H1 (cell line): ENCODE measurements at regions not wholly inside any gene's neighbourhood (a gene's known extent, or its start where the extent isn't known, plus 50 kb on each side); places are given as distances from the start of the nearest gene placed in this dataset.

ENCODE experiments used
- CTCF ChIA-PET: fragments of 300-600 bp; sonication (Branson Sonifier 250); formaldehyde crosslinking; loops from one replicate; lab custom pipeline; 2021; ENCODE audit not compliant: partially characterized antibody; lab: Charles Lee
- POLR2A ChIA-PET: fragments of 300-600 bp; sonication (Branson Sonifier 250); formaldehyde crosslinking; loops from one replicate; lab custom pipeline; 2021; ENCODE audit warnings: inconsistent platforms; ENCODE audit not compliant: partially characterized antibody; lab: Charles Lee
- DNase-seq, 2 experiments: peaks; one replicate each; pipeline versions ENCODE4 v3.0.0 to v3.0.0-alpha.2; 2010 to 2022; ENCODE audit warnings: low spot score in 2 of 2, low read depth in 1 of 2, mixed read lengths in 1 of 2
- FAIRE-seq: peaks from 2 replicates; lab custom pipeline; 2011; peaks lifted over from hg19 to GRCh38; lab: Jason Lieb, UNC
- H2AFZ ChIP-seq: 2 replicates; pipeline ENCODE4 v1.8.1; 2012; ENCODE audit warnings: low read length, inconsistent platforms
- H2AK5ac ChIP-seq: 2 replicates; pipeline ENCODE4 v1.6.1; 2013; ENCODE audit warnings: low read depth, low read length
- H2BK120ac ChIP-seq: replicated peaks from 2 replicates; pipeline ENCODE3; 2013; ENCODE audit warnings: low read depth, low read length, inconsistent platforms
- H2BK12ac ChIP-seq: 2 replicates; pipeline ENCODE4 v1.6.1; 2013; ENCODE audit warnings: low read depth, low read length
- H2BK15ac ChIP-seq: 2 replicates; pipeline ENCODE4 v1.6.1; 2013; ENCODE audit warnings: low read length
- H2BK20ac ChIP-seq: 2 replicates; pipeline ENCODE4 v1.6.1; 2013; ENCODE audit warnings: low read length
- H2BK5ac ChIP-seq: 2 replicates; pipeline ENCODE4 v1.6.1; 2013; ENCODE audit warnings: low read depth, low read length
- H3K14ac ChIP-seq: 2 replicates; pipeline ENCODE4 v1.6.1; 2013; ENCODE audit warnings: inconsistent platforms; ENCODE audit not compliant: insufficient read length
- H3K18ac ChIP-seq: 2 replicates; pipeline ENCODE4 v1.6.1; 2013; ENCODE audit warnings: low read length; ENCODE audit errors: extremely low read depth
- H3K23ac ChIP-seq: 2 replicates; pipeline ENCODE4 v1.6.1; 2013; ENCODE audit warnings: inconsistent platforms; ENCODE audit not compliant: insufficient read length
- H3K23me2 ChIP-seq: 2 replicates; pipeline ENCODE4 v1.6.1; 2013; ENCODE audit warnings: low read depth, low read length
- H3K27ac ChIP-seq: 2 replicates; pipeline ENCODE4 v1.6.1; 2011; ENCODE audit warnings: low read depth, low read length, inconsistent platforms
- H3K27me3 ChIP-seq, 4 experiments: replicated peaks in 1 of 4; 1 replicate in 1 of 4; 2 replicates in 3 of 4; pipeline versions ENCODE4 v1.6.1 to v1.8.1; 2011 to 2013; ENCODE audit warnings: low read length in 3 of 4, mild to moderate bottlenecking in 3 of 4, inconsistent platforms in 2 of 4, mixed read lengths in 2 of 4, moderate library complexity in 1 of 4; ENCODE audit not compliant: control insufficient read depth in 3 of 4, insufficient read depth in 3 of 4; ENCODE audit errors: extremely low read depth in 1 of 4
- H3K36me3 ChIP-seq, 4 experiments: 2 replicates each; pipeline versions ENCODE4 v1.6.1 to v1.8.1; 2011 to 2013; ENCODE audit warnings: mild to moderate bottlenecking in 4 of 4, low read length in 3 of 4, moderate library complexity in 2 of 4, control low read depth in 1 of 4, inconsistent platforms in 1 of 4; ENCODE audit not compliant: insufficient read depth in 4 of 4, control insufficient read depth in 2 of 4
- H3K4ac ChIP-seq: replicated peaks from 2 replicates; pipeline ENCODE3; 2013; ENCODE audit warnings: low read length, low read depth, mixed read lengths, inconsistent platforms; ENCODE audit not compliant: insufficient read length
- H3K4me1 ChIP-seq, 4 experiments: replicated peaks in 1 of 4; 1 replicate in 1 of 4; 2 replicates in 3 of 4; pipeline versions ENCODE4 v1.6.1 to v1.8.1; 2011 to 2013; ENCODE audit warnings: low read length in 3 of 4, inconsistent platforms in 2 of 4, mixed read lengths in 1 of 4; ENCODE audit not compliant: insufficient read depth in 4 of 4, control insufficient read depth in 3 of 4
- H3K4me2 ChIP-seq, 2 experiments: 2 replicates each; pipeline versions ENCODE4 v1.6.1 to v1.8.1; 2011 to 2013; ENCODE audit warnings: low read depth in 2 of 2, low read length in 2 of 2, control low read depth in 1 of 2, inconsistent platforms in 1 of 2, mild to moderate bottlenecking in 1 of 2; ENCODE audit not compliant: insufficient read depth in 1 of 2
- H3K4me3 ChIP-seq, 4 experiments: fragments of 200-600, 300-600 bp in 1 of 4; sonication (generic), shearing (Covaris generic), sonication (Bioruptor Twin) in 1 of 4; 2 replicates each; pipeline versions ENCODE4 v1.5.1 to v1.8.1; 2011 to 2016; ENCODE audit warnings: low read length in 4 of 4, low read depth in 3 of 4, control low read depth in 2 of 4, inconsistent platforms in 2 of 4, mild to moderate bottlenecking in 2 of 4, mixed read lengths in 1 of 4, moderate library complexity in 1 of 4; ENCODE audit not compliant: insufficient read depth in 2 of 4; ENCODE audit errors: extremely low read depth in 1 of 4
- H3K56ac ChIP-seq: replicated peaks from 2 replicates; pipeline ENCODE3; 2013; ENCODE audit warnings: low read depth, mild to moderate bottlenecking, mixed read lengths, low read length, inconsistent platforms; ENCODE audit not compliant: insufficient read length
- H3K79me1 ChIP-seq: 2 replicates; pipeline ENCODE4 v1.6.1; 2013; ENCODE audit warnings: low read depth, low read length, control low read depth
- H3K79me2 ChIP-seq, 2 experiments: 2 replicates each; pipeline versions ENCODE4 v1.6.1 to v1.8.1; 2012 to 2013; ENCODE audit warnings: low read length in 2 of 2, mild to moderate bottlenecking in 2 of 2, inconsistent platforms in 1 of 2; ENCODE audit not compliant: insufficient read depth in 2 of 2, control insufficient read depth in 1 of 2
- H3K9ac ChIP-seq, 4 experiments: replicated peaks in 1 of 4; 1 replicate in 1 of 4; 2 replicates in 3 of 4; pipeline versions ENCODE4 v1.6.1 to v1.8.1; 2011 to 2013; ENCODE audit warnings: low read depth in 3 of 4, low read length in 3 of 4, control low read depth in 2 of 4, mild to moderate bottlenecking in 2 of 4, moderate library complexity in 2 of 4, inconsistent platforms in 1 of 4; ENCODE audit errors: extremely low read depth in 1 of 4
- H3K9me3 ChIP-seq, 2 experiments: 2 replicates each; pipeline versions ENCODE4 v1.6.1 to v1.8.1; 2012 to 2013; ENCODE audit warnings: mild to moderate bottlenecking in 2 of 2, moderate library complexity in 2 of 2, control low read depth in 1 of 2, inconsistent platforms in 1 of 2, low read depth in 1 of 2, low read length in 1 of 2, mixed read lengths in 1 of 2; ENCODE audit not compliant: insufficient read depth in 2 of 2
- H4K20me1 ChIP-seq, 2 experiments: replicated peaks in 1 of 2; 2 replicates each; pipeline versions ENCODE3 to v1.8.1; 2011 to 2013; ENCODE audit warnings: inconsistent platforms in 2 of 2, low read length in 2 of 2, mild to moderate bottlenecking in 1 of 2; ENCODE audit not compliant: insufficient read depth in 2 of 2, control insufficient read depth in 1 of 2
- H4K5ac ChIP-seq: 2 replicates; pipeline ENCODE4 v1.6.1; 2013; ENCODE audit warnings: low read length, low read depth, mixed read lengths, inconsistent platforms; ENCODE audit not compliant: insufficient read length
- H4K8ac ChIP-seq: 2 replicates; pipeline ENCODE4 v1.8.0; 2013; ENCODE audit warnings: mild to moderate bottlenecking, moderate library complexity, low read length, inconsistent platforms; ENCODE audit not compliant: insufficient read depth; ENCODE audit errors: extremely low read depth
- H4K91ac ChIP-seq: replicated peaks from 2 replicates; pipeline ENCODE3; 2013; ENCODE audit warnings: low read length, mixed read lengths, inconsistent platforms; ENCODE audit not compliant: insufficient read length
- BCL11A ChIP-seq, 2 experiments: IDR thresholded peaks; one replicate each; pipeline ENCODE4 v1.6.1; 2011; ENCODE audit warnings: low read depth in 2 of 2, low read length in 2 of 2, mild to moderate bottlenecking in 2 of 2
- BRCA1 ChIP-seq: IDR thresholded peaks from 2 replicates; pipeline ENCODE4 v1.6.1; 2012; ENCODE audit warnings: low read depth, low read length, improper control_type of control experiment
- CEBPB ChIP-seq: IDR thresholded peaks from 2 replicates; pipeline ENCODE4 v1.6.1; 2012; ENCODE audit warnings: low read depth, low read length
- CHD1 ChIP-seq: IDR thresholded peaks from 2 replicates; pipeline ENCODE4 v1.6.1; 2012; ENCODE audit warnings: low read depth, low read length, improper control_type of control experiment
- NRF1 ChIP-seq: IDR thresholded peaks from 2 replicates; pipeline ENCODE4 v1.6.1; 2011; ENCODE audit warnings: mild to moderate bottlenecking, low read depth, low read length, improper control_type of control experiment
- SUZ12 ChIP-seq: fragments of 200-600 bp; sonication (generic); IDR thresholded peaks from 2 replicates; pipeline ENCODE4 v1.6.1; 2012; ENCODE audit warnings: mild to moderate bottlenecking, inconsistent platforms, low read length, moderate library complexity, mixed read lengths
- YY1 ChIP-seq: IDR thresholded peaks from 2 replicates; pipeline ENCODE4 v1.6.1; 2011; ENCODE audit warnings: low read depth, mild to moderate bottlenecking, low read length
- WGBS, 2 experiments: shearing (Covaris generic) in 1 of 2; methylation state at CpG; one replicate each; pipeline versions ENCODE4 v1.1.6 to v1.1.7; 2013 to 2015; ENCODE audit warnings: low lambda C conversion rate in 2 of 2, mixed read lengths in 2 of 2, inconsistent platforms in 1 of 2, low coverage in 1 of 2, missing lambda C conversion rate in 1 of 2; ENCODE audit not compliant: insufficient replicate concordance in 2 of 2, insufficient coverage in 1 of 2, insufficient read length in 1 of 2; ENCODE audit errors: extremely low coverage in 1 of 2, missing lambda C conversion rate in 1 of 2; 5-methylcytosine and 5-hydroxymethylcytosine counted together

GRCh38 chr4:104418286-104418685 is 76.4 kb downstream of the CXXC4 start:
- no peak overlapping the region for H2AK5ac ChIP-seq
- no peaks in the 10 kb centered on the region for H3K9me3 ChIP-seq
- no peaks in the 10 kb centered on the region; a peak in 1 of 8 replicates for H3K36me3 ChIP-seq
- no peak overlapping the region for H2BK15ac ChIP-seq
- H3K18ac ChIP-seq = no peak overlapping the region
- H3K27me3 ChIP-seq = no peaks in the 10 kb centered on the region
- H3K4me1 ChIP-seq = peaks cover 1 to 14% (median 8%) of the 10 kb centered on the region in 4 experiments; a peak in 5 of 7 replicates
- H3K4me2 ChIP-seq = no peak overlapping the region
- WGBS, 2 experiments = 96 to 100% methylated on average over 1 to 2 of the region's 2 CpGs
- no peak overlapping the region for H3K23ac ChIP-seq
- no peaks in the 10 kb centered on the region for H4K20me1 ChIP-seq
- no peak for DNase-seq
- H4K8ac ChIP-seq = no peak overlapping the region
- ChIA-PET POLR2A (no interaction called here), CTCF (interaction anchor here (1.2 to 1.5 kb wide), 2 partner anchors 67 to 997 kb away, joined by 3 to 4 read pairs; no protein-coding TSS in a partner anchor)
- no peak overlapping the region for H3K4ac ChIP-seq
- FAIRE-seq = no peak
- no peak overlapping the region for H4K91ac ChIP-seq
- no peak overlapping the region for H2BK20ac ChIP-seq
- H3K79me1 ChIP-seq = no peaks in the 10 kb centered on the region
- no peak overlapping the region for H3K14ac ChIP-seq
- no peak overlapping the region for H3K9ac ChIP-seq
- H2AFZ ChIP-seq = no peak overlapping the region
- H3K4me3 ChIP-seq = no peak overlapping the region
- no peak overlapping the region for H2BK12ac ChIP-seq
- TF ChIP-seq BCL11A (IDR thresholded peaks at IDR 0.05; ENCODE audit: low read depth in 2 of 2, low read length in 2 of 2) = no peak
- no peak for TF ChIP-seq YY1
- TF ChIP-seq CHD1 = no peak
- no peak for TF ChIP-seq BRCA1
- no peak for TF ChIP-seq CEBPB
- no peak for TF ChIP-seq SUZ12
- TF ChIP-seq NRF1 = no peak
- no peak overlapping the region for H3K27ac ChIP-seq
- H3K56ac ChIP-seq = no peak overlapping the region
- H3K79me2 ChIP-seq = no peaks in the 10 kb centered on the region
- H4K5ac ChIP-seq = no peak overlapping the region
- H3K23me2 ChIP-seq = no peaks in the 10 kb centered on the region
- no peak overlapping the region for H2BK120ac ChIP-seq
- no peak overlapping the region for H2BK5ac ChIP-seq
